ENCODE measurements at regions not wholly inside any gene's neighbourhood (a gene's known extent, or its start where the extent isn't known, plus 50 kb on each side); places are given as distances from the start of the nearest gene placed in this dataset.

- Histone ChIP-seq H3K9me3 (replicated peaks in 1 of 2; ENCODE audit: control insufficient read depth in 1 of 2, insufficient read depth in 1 of 2, low read length in 2 of 2) (no peaks in the 10 kb centered on the region), H3K4me2 (replicated peaks; ENCODE audit: extremely low read depth, low read length, poor library complexity, severe bottlenecking) (peak overlapping the region; percentile 6), H4K20me1 (ENCODE audit: insufficient read depth, low read length) (no peaks in the 10 kb centered on the region), H3K9ac (ENCODE audit: insufficient read depth, low read length, poor library complexity, severe bottlenecking) (no peak overlapping the region), H3K36me3 (replicated peaks in 1 of 2; ENCODE audit: control insufficient read depth in 1 of 2, insufficient read depth in 2 of 2, low read length in 2 of 2) (no peaks in the 10 kb centered on the region), H3K27me3 (ENCODE audit: control insufficient read depth in 2 of 2, insufficient read depth in 2 of 2, low read length in 2 of 2) (no peaks in the 10 kb centered on the region), H2AFZ (ENCODE audit: insufficient read depth, low read depth, low read length, poor library complexity, severe bottlenecking) (no peak overlapping the region), H3K4me1 (ENCODE audit: control insufficient read depth in 1 of 2, insufficient read depth in 2 of 2, low read length in 2 of 2) (peaks cover 55 to 61% of the 10 kb centered on the region in 2 donors), H3K27ac (ENCODE audit: low read depth in 1 of 2, low read length in 2 of 2) (peak overlapping the region in 1 of 2 donors; percentile 52), H3K79me2 (ENCODE audit: insufficient read depth, low read length) (no peaks in the 10 kb centered on the region), H3K4me3 (replicated peaks in 1 of 3; ENCODE audit: low read depth in 2 of 3, low read length in 3 of 3) (peak overlapping the region in 1 of 3 experiments; percentile 4)
- Mint-ChIP-seq H3K9me3 (no peaks in the 10 kb centered on the region), H3K36me3 (no peaks in the 10 kb centered on the region), H3K27ac (peak overlapping the region; percentile 32 to 83 (median 62)), H3K4me1 (peaks cover 67% of the 10 kb centered on the region), H3K4me3 (peak overlapping the region in 1 of 2 donors; percentile 2), H3K27me3 (ENCODE audit: low read depth in 3 of 3) (peaks cover 0 to 4% (median 3%) of the 10 kb centered on the region in 3 donors)
- no peak for TF ChIP-seq CTCF (IDR thresholded peaks at IDR 0.05)
- DNase-seq = peak in 2 of 3 donors; percentile 29 to 47
- WGBS (ENCODE audit: insufficient coverage) = 50% methylated on average over 2 of the region's 2 CpGs
- intact Hi-C loops (cut with micrococcal nuclease) = loop anchor here in 1 of 2 donors (10.0 kb wide), 1 partner anchor 53 kb away; no protein-coding TSS in a partner anchor
Measured at GRCh38 chr4:26268246-26268645, 52.6 kb upstream of the RBPJ start.

- Mint-ChIP-seq H3K27me3 (ENCODE audit: low read depth in 3 of 3) (peaks cover 0 to 3% (median 1%) of the 10 kb centered on the region in 3 donors), H3K27ac (peak overlapping the region in 2 of 7 donors; percentile 62 to 73), H3K36me3 (no peaks in the 10 kb centered on the region), H3K9me3 (no peaks in the 10 kb centered on the region), H3K4me3 (no peak overlapping the region), H3K4me1 (peaks cover 72% of the 10 kb centered on the region)
- Histone ChIP-seq H4K20me1 (ENCODE audit: insufficient read depth, low read length) (no peaks in the 10 kb centered on the region), H3K4me2 (replicated peaks; ENCODE audit: extremely low read depth, low read length, poor library complexity, severe bottlenecking) (no peak overlapping the region), H3K9me3 (replicated peaks in 1 of 2; ENCODE audit: control insufficient read depth in 1 of 2, insufficient read depth in 1 of 2, low read length in 2 of 2) (no peaks in the 10 kb centered on the region), H3K27me3 (ENCODE audit: control insufficient read depth in 2 of 2, insufficient read depth in 2 of 2, low read length in 2 of 2) (no peaks in the 10 kb centered on the region), H3K36me3 (replicated peaks in 1 of 2; ENCODE audit: control insufficient read depth in 1 of 2, insufficient read depth in 2 of 2, low read length in 2 of 2) (no peaks in the 10 kb centered on the region), H3K9ac (ENCODE audit: insufficient read depth, low read length, poor library complexity, severe bottlenecking) (no peak overlapping the region), H3K4me1 (ENCODE audit: control insufficient read depth in 1 of 2, insufficient read depth in 2 of 2, low read length in 2 of 2) (peaks cover 60 to 66% of the 10 kb centered on the region in 2 donors), H3K79me2 (ENCODE audit: insufficient read depth, low read length) (no peaks in the 10 kb centered on the region), H3K4me3 (replicated peaks in 1 of 3; ENCODE audit: low read depth in 2 of 3, low read length in 3 of 3) (no peak overlapping the region), H2AFZ (ENCODE audit: insufficient read depth, low read depth, low read length, poor library complexity, severe bottlenecking) (no peak overlapping the region), H3K27ac (ENCODE audit: low read depth in 1 of 2, low read length in 2 of 2) (no peak overlapping the region)
- no peak for DNase-seq
- TF ChIP-seq CTCF (IDR thresholded peaks at IDR 0.05) = no peak
- WGBS (ENCODE audit: insufficient coverage) = no CpG with 5 or more reads among the region's 4 CpGs
- intact Hi-C loops (cut with micrococcal nuclease) = loop anchor here in 1 of 2 donors (10.0 kb wide), 1 partner anchor 54 kb away; no protein-coding TSS in a partner anchor
Measured at GRCh38 chr4:26269038-26269437, 51.8 kb upstream of the RBPJ start.

Data from CD14-positive monocyte (primary cell).